ENCODE measurements at regions not wholly inside any gene's neighbourhood (a gene's known extent, or its start where the extent isn't known, plus 50 kb on each side); places are given as distances from the start of the nearest gene placed in this dataset.

DNA sequence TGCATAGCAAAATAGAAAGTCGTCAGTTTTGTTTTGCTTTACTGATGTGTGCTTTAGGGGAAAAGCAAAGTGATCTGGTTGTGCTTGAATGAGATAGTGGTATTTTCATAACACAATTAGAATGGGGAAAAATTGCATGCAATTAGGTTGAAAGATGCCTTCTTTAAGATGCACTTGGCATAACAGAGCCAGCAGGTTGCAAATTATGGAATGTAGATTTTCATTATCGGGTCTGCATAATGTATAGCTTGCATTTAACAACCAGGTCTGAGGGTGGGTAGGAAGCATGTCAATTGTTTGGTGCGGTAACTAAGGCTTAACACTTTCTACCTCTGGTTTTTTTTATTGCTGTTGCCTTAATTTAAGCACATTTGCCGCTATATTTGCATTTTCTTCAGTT is 370.7 kb upstream of the MCTP2 start:
- TF ChIP-seq POLR2A (IDR thresholded peaks at IDR 0.05): no peak
- TF ChIP-seq, protein P1, sequence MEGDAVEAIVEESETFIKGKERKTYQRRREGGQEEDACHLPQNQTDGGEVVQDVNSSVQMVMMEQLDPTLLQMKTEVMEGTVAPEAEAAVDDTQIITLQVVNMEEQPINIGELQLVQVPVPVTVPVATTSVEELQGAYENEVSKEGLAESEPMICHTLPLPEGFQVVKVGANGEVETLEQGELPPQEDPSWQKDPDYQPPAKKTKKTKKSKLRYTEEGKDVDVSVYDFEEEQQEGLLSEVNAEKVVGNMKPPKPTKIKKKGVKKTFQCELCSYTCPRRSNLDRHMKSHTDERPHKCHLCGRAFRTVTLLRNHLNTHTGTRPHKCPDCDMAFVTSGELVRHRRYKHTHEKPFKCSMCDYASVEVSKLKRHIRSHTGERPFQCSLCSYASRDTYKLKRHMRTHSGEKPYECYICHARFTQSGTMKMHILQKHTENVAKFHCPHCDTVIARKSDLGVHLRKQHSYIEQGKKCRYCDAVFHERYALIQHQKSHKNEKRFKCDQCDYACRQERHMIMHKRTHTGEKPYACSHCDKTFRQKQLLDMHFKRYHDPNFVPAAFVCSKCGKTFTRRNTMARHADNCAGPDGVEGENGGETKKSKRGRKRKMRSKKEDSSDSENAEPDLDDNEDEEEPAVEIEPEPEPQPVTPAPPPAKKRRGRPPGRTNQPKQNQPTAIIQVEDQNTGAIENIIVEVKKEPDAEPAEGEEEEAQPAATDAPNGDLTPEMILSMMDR (IDR thresholded peaks at IDR 0.05): no peak
- no peak for TF ChIP-seq EP300 (IDR thresholded peaks at IDR 0.05; ENCODE audit: low read depth)
